HCT116 (cell line): ENCODE measurements at regions not wholly inside any gene's neighbourhood (a gene's known extent, or its start where the extent isn't known, plus 50 kb on each side); places are given as distances from the start of the nearest gene placed in this dataset.

ENCODE experiments used
- ATAC-seq: fragments of 200-7000 bp; cut with Tn5 transposase; 2 replicates; pipeline ENCODE4 v1.9.1; 2020; ENCODE audit warnings: mild to moderate bottlenecking, moderate library complexity
- BruUV-seq: library from RNA; stranded (reverse); fragments of 400-500 nt; replicated peaks from 2 replicates; lab custom pipeline; 2021; lab: Mats Ljungman, UMichigan
- CTCF ChIA-PET: fragments of 300-600 bp; sonication (Branson Sonifier 250); formaldehyde crosslinking; loops from one replicate; lab custom pipeline; 2021; ENCODE audit warnings: antibody characterized with exemption; lab: Charles Lee
- POLR2A ChIA-PET: fragments of 300-600, 350-600 bp; sonication (Branson Sonifier 250); formaldehyde crosslinking; loops from one replicate; lab custom pipeline; 2021; ENCODE audit warnings: antibody characterized with exemption; lab: Charles Lee
- RAD21 ChIA-PET, 2 experiments: fragments of 300-600 bp; sonication (Branson Sonifier 250); formaldehyde crosslinking; loops; one replicate each; lab custom pipeline; 2023; ENCODE audit warnings: low total read pairs in 2 of 2; ENCODE audit not compliant: uncharacterized antibody in 2 of 2, unreplicated experiment in 2 of 2, low non-redundant PET in 1 of 2; lab: Charles Lee
- DNase-seq: peaks from one replicate; pipeline ENCODE4 v3.0.0-alpha.2; 2010; ENCODE audit warnings: low read depth, low spot score
- H2AFZ ChIP-seq: fragments of 200-600 bp; shearing (Covaris generic), sonication (generic); 2 replicates; pipeline ENCODE4 v1.6.1; 2017; ENCODE audit warnings: low read depth, mixed run types, mixed read lengths, antibody characterized with exemption, low read length; ENCODE audit not compliant: poor library complexity, severe bottlenecking
- H3K27ac ChIP-seq: 2 replicates; pipeline ENCODE4 v1.5.1; 2012; ENCODE audit warnings: low read depth, low read length
- H3K27me3 ChIP-seq: fragments of 200-600 bp; sonication (generic); 2 replicates; pipeline ENCODE4 v1.6.1; 2016; ENCODE audit warnings: mixed run types, low read length, mixed read lengths; ENCODE audit not compliant: insufficient read depth
- H3K36me3 ChIP-seq, 2 experiments: fragments of 200-500 bp in 1 of 2; fragments of 200-600 bp in 1 of 2; sonication (Bioruptor generic) in 1 of 2; sonication (generic) in 1 of 2; 2 replicates each; pipeline versions ENCODE4 v1.5.1 to v1.6.1; 2014 to 2016; ENCODE audit warnings: low read length in 2 of 2, inconsistent platforms in 1 of 2, mixed read lengths in 1 of 2, mixed run types in 1 of 2; ENCODE audit not compliant: insufficient read depth in 2 of 2, control insufficient read depth in 1 of 2
- H3K4me1 ChIP-seq, 2 experiments: fragments of 200-600 bp in 1 of 2; sonication (generic) in 1 of 2; 2 replicates each; pipeline versions ENCODE4 v1.5.1 to v1.6.1; 2012 to 2017; ENCODE audit warnings: low read length in 2 of 2, inconsistent platforms in 1 of 2, mild to moderate bottlenecking in 1 of 2, mixed read lengths in 1 of 2, mixed run types in 1 of 2, moderate library complexity in 1 of 2; ENCODE audit not compliant: insufficient read depth in 2 of 2, control insufficient read depth in 1 of 2
- H3K4me2 ChIP-seq: fragments of 200-600 bp; sonication (generic); 2 replicates; pipeline ENCODE4 v1.6.1; 2017; ENCODE audit warnings: mixed run types, low read length, mixed read lengths
- H3K4me3 ChIP-seq, 2 experiments: fragments of 200-600 bp in 1 of 2; sonication (generic) in 1 of 2; replicated peaks in 1 of 2; 2 replicates each; pipeline ENCODE4 v1.5.1; 2011 to 2016; ENCODE audit warnings: low read length in 2 of 2, control low read depth in 1 of 2, low read depth in 1 of 2, mild to moderate bottlenecking in 1 of 2, mixed read lengths in 1 of 2, mixed run types in 1 of 2
- H3K79me2 ChIP-seq: fragments of 200-600 bp; sonication (generic); 2 replicates; pipeline ENCODE4 v1.6.1; 2017; ENCODE audit warnings: mild to moderate bottlenecking, mixed run types, low read length, moderate library complexity, mixed read lengths; ENCODE audit not compliant: insufficient read depth
- H3K9ac ChIP-seq: fragments of 200-600 bp; sonication (generic); 2 replicates; pipeline ENCODE4 v1.6.1; 2016; ENCODE audit warnings: low read length, mixed read lengths
- H3K9me2 ChIP-seq: fragments of 200-600 bp; sonication (generic), shearing (Covaris generic); 2 replicates; pipeline ENCODE4 v1.6.1; 2017; ENCODE audit warnings: mixed run types, mild to moderate bottlenecking, moderate library complexity; ENCODE audit not compliant: insufficient read depth
- H3K9me3 ChIP-seq, 2 experiments: fragments of 200-500 bp in 1 of 2; fragments of 200-600 bp in 1 of 2; sonication (Bioruptor generic) in 1 of 2; sonication (generic) in 1 of 2; 2 replicates each; pipeline ENCODE4 v1.6.1; 2014 to 2017; ENCODE audit warnings: low read length in 2 of 2, mixed read lengths in 2 of 2, inconsistent platforms in 1 of 2, low read depth in 1 of 2, mild to moderate bottlenecking in 1 of 2, mixed run types in 1 of 2, moderate library complexity in 1 of 2; ENCODE audit not compliant: control insufficient read depth in 1 of 2, insufficient read depth in 1 of 2
- H4K20me1 ChIP-seq: fragments of 200-600 bp; sonication (generic), shearing (Covaris generic); 2 replicates; pipeline ENCODE4 v1.6.1; 2017; ENCODE audit warnings: mixed run types, mild to moderate bottlenecking, moderate library complexity; ENCODE audit not compliant: insufficient read depth
- CBX3 ChIP-seq: IDR thresholded peaks from 2 replicates; pipeline ENCODE4 v1.6.1; 2012; ENCODE audit warnings: low read depth
- CEBPB ChIP-seq: IDR thresholded peaks from 2 replicates; pipeline ENCODE4 v1.6.1; 2012; ENCODE audit warnings: low read depth
- EZH2 ChIP-seq: fragments of 200-600 bp; sonication (generic); IDR thresholded peaks from 2 replicates; pipeline ENCODE4 v1.6.1; 2017; ENCODE audit warnings: antibody characterized with exemption, mixed run types
- POLR2AphosphoS5 ChIP-seq: IDR thresholded peaks from 2 replicates; pipeline ENCODE4 v1.6.1; 2011; ENCODE audit warnings: mild to moderate bottlenecking, low read depth, low read length, moderate library complexity
- RAD21 ChIP-seq: IDR thresholded peaks from 2 replicates; pipeline ENCODE4 v1.6.1; 2012; ENCODE audit warnings: low read depth, mild to moderate bottlenecking
- SP1 ChIP-seq: IDR thresholded peaks from 2 replicates; pipeline ENCODE4 v1.6.1; 2012; ENCODE audit warnings: low read depth
- SRF ChIP-seq: IDR thresholded peaks from 2 replicates; pipeline ENCODE4 v1.6.1; 2012; ENCODE audit warnings: low read depth
- YY1 ChIP-seq: IDR thresholded peaks from 2 replicates; pipeline ENCODE4 v1.6.1; 2011; ENCODE audit warnings: low read length, low read depth, moderate library complexity, mild to moderate bottlenecking; ENCODE audit not compliant: insufficient replicate concordance; ENCODE audit errors: extremely low read depth
- ZFX ChIP-seq: fragments of 450-650 bp; IDR thresholded peaks from 2 replicates; pipeline ENCODE4 v1.6.1; 2017
- intact Hi-C: fragments of 100-400 bp; cut with micrococcal nuclease; formaldehyde crosslinking; loops from 2 replicates; pipeline ENCODE4 v1.10.0; 2022
- TF ChIP-seq, protein P1 (sequence below): IDR thresholded peaks from 2 replicates; pipeline ENCODE4 v1.6.1; 2012
- TF ChIP-seq, protein P2 (sequence below): IDR thresholded peaks from 2 replicates; pipeline ENCODE4 v1.6.1; 2011; ENCODE audit warnings: mild to moderate bottlenecking, low read length, moderate library complexity; ENCODE audit not compliant: insufficient replicate concordance; ENCODE audit errors: extremely low read depth
- TF ChIP-seq, protein P3 (sequence below): IDR thresholded peaks from 2 replicates; pipeline ENCODE4 v1.6.1; 2012; ENCODE audit warnings: low read depth

DNA sequence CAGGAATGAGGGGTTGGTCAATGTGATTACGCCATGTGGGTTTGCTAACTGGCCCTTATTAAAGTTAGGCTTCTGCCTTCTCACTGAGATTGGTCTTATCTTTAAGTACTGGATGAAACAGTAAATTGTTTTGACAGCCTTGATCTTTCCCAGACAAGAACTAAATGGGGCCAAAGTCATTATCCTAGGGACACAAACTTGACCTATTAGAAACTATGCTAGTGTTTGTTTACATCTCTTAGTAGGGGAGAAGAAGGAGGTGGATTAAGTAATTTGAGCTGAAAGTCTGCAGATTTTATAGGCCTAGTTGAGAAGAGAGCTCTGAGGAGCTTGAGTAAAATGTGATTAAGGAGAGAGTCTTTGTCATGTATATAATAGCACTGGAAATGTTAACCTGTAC lies 386.9 kb downstream of the HTR7 start:
- Histone ChIP-seq H2AFZ (no peak overlapping the region), H3K9me2 (no peaks in the 10 kb centered on the region), H3K36me3 (no peaks in the 10 kb centered on the region), H3K9me3 (peaks cover 0 to 4% of the 10 kb centered on the region in 2 experiments; a peak in 1 of 4 replicates), H3K79me2 (no peaks in the 10 kb centered on the region), H3K9ac (no peak overlapping the region), H3K27ac (no peak overlapping the region), H3K4me3 (no peak overlapping the region), H3K4me1 (no peaks in the 10 kb centered on the region)
- ChIA-PET CTCF (no interaction called here), RAD21 (no interaction called here)
- no peak for ATAC-seq
- no peak for DNase-seq
- intact Hi-C loops, result no loop called here
- TF ChIP-seq CEBPB (no peak), SP1 (no peak), POLR2AphosphoS5 (no peak), EZH2 (no peak), ZFX (no peak), RAD21 (no peak), CBX3 (no peak)
- TF ChIP-seq, protein P1, sequence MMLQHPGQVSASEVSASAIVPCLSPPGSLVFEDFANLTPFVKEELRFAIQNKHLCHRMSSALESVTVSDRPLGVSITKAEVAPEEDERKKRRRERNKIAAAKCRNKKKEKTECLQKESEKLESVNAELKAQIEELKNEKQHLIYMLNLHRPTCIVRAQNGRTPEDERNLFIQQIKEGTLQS, result no peak
- TF ChIP-seq, all 23 proteins: peak for 0
- no peak overlapping the region for H3K4me2 ChIP-seq
- POLR2A ChIA-PET, result no interaction called here
- no peaks in the 10 kb centered on the region for H4K20me1 ChIP-seq
- H3K27me3 ChIP-seq, result no peaks in the 10 kb centered on the region
- no TSS peak for BruUV-seq

DNA sequence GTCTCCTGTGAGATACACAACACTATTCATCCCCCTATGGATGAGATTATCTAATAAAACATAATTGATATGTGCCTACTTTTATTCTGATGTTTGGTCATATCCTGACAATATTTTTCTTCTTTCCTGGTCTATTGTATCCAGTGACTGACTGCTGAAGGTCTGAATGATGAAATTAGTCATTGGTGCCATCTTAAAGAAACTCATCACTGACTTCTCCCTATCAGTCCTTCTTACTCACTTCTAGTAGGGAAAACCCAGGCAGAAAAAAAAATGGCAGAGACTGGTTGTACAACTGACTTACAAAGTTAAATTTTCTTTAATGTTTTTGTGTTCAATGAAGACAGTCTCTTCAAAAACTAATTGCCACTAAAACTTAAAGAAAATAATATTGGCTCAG lies 377.4 kb downstream of the HTR7 start:
- peaks cover 2 to 8% of the 10 kb centered on the region in 2 experiments; a peak in 1 of 4 replicates for H3K4me1 ChIP-seq
- no peak overlapping the region for H3K4me3 ChIP-seq
- no peaks in the 10 kb centered on the region for H3K36me3 ChIP-seq
- H3K9me3 ChIP-seq, result no peaks in the 10 kb centered on the region
- no peak overlapping the region for H3K4me2 ChIP-seq
- ChIA-PET POLR2A (no interaction called here), RAD21 (no interaction called here), CTCF (no interaction called here)
- no peak overlapping the region for H3K27ac ChIP-seq
- DNase-seq (no peak), ATAC-seq (no peak)
- H3K9ac ChIP-seq, result no peak overlapping the region
- intact Hi-C loops, result no loop called here
- H3K79me2 ChIP-seq, result no peaks in the 10 kb centered on the region
- no peaks in the 10 kb centered on the region for H3K27me3 ChIP-seq
- H4K20me1 ChIP-seq, result no peaks in the 10 kb centered on the region
- BruUV-seq, result no TSS peak
- H3K9me2 ChIP-seq, result no peaks in the 10 kb centered on the region
- no peak overlapping the region for H2AFZ ChIP-seq
- TF ChIP-seq, protein P2, sequence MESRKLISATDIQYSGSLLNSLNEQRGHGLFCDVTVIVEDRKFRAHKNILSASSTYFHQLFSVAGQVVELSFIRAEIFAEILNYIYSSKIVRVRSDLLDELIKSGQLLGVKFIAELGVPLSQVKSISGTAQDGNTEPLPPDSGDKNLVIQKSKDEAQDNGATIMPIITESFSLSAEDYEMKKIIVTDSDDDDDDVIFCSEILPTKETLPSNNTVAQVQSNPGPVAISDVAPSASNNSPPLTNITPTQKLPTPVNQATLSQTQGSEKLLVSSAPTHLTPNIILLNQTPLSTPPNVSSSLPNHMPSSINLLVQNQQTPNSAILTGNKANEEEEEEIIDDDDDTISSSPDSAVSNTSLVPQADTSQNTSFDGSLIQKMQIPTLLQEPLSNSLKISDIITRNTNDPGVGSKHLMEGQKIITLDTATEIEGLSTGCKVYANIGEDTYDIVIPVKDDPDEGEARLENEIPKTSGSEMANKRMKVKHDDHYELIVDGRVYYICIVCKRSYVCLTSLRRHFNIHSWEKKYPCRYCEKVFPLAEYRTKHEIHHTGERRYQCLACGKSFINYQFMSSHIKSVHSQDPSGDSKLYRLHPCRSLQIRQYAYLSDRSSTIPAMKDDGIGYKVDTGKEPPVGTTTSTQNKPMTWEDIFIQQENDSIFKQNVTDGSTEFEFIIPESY, result no peak
- no peak for TF ChIP-seq SP1
- no peak for TF ChIP-seq SRF
- no peak for TF ChIP-seq ZFX
- TF ChIP-seq CEBPB, result no peak
- no peak for TF ChIP-seq YY1
- no peak for TF ChIP-seq RAD21
- TF ChIP-seq, protein P1, result no peak
- TF ChIP-seq, protein P3, sequence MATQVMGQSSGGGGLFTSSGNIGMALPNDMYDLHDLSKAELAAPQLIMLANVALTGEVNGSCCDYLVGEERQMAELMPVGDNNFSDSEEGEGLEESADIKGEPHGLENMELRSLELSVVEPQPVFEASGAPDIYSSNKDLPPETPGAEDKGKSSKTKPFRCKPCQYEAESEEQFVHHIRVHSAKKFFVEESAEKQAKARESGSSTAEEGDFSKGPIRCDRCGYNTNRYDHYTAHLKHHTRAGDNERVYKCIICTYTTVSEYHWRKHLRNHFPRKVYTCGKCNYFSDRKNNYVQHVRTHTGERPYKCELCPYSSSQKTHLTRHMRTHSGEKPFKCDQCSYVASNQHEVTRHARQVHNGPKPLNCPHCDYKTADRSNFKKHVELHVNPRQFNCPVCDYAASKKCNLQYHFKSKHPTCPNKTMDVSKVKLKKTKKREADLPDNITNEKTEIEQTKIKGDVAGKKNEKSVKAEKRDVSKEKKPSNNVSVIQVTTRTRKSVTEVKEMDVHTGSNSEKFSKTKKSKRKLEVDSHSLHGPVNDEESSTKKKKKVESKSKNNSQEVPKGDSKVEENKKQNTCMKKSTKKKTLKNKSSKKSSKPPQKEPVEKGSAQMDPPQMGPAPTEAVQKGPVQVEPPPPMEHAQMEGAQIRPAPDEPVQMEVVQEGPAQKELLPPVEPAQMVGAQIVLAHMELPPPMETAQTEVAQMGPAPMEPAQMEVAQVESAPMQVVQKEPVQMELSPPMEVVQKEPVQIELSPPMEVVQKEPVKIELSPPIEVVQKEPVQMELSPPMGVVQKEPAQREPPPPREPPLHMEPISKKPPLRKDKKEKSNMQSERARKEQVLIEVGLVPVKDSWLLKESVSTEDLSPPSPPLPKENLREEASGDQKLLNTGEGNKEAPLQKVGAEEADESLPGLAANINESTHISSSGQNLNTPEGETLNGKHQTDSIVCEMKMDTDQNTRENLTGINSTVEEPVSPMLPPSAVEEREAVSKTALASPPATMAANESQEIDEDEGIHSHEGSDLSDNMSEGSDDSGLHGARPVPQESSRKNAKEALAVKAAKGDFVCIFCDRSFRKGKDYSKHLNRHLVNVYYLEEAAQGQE, result no peak
